B cell (primary cell): ENCODE measurements at regions not wholly inside any gene's neighbourhood (a gene's known extent, or its start where the extent isn't known, plus 50 kb on each side); places are given as distances from the start of the nearest gene placed in this dataset.

ENCODE experiments used
- ATAC-seq: fragments of 200-7000 bp; cut with Tn5 transposase; one replicate; pipeline ENCODE4 v1.10.0; 2021; ENCODE audit warnings: low read depth, mild to moderate bottlenecking, moderate number of reproducible peaks, moderate library complexity
- CTCF ChIA-PET: fragments of 350-600 bp; sonication (Branson Sonifier 250); formaldehyde crosslinking; loops from one replicate; lab custom pipeline; 2021; ENCODE audit warnings: antibody characterized with exemption, inconsistent platforms; lab: Charles Lee
- POLR2A ChIA-PET: fragments of 350-600 bp; sonication (Branson Sonifier 250); formaldehyde crosslinking; loops from one replicate; lab custom pipeline; 2021; ENCODE audit warnings: antibody characterized with exemption; lab: Charles Lee
- DNase-seq: peaks from one replicate; pipeline ENCODE4 v3.0.0; 2013
- H2AFZ ChIP-seq: 2 replicates; pipeline ENCODE4 v1.6.1; 2012; ENCODE audit warnings: mild to moderate bottlenecking, low read depth, low read length; ENCODE audit not compliant: insufficient read depth, poor library complexity, severe bottlenecking
- H3K27ac ChIP-seq, 2 donors: 1 replicate in 1 of 2; 2 replicates in 1 of 2; pipeline ENCODE4 v1.5.1; 2012 to 2013; ENCODE audit warnings: low read length in 2 of 2, mild to moderate bottlenecking in 2 of 2, moderate library complexity in 1 of 2
- H3K27me3 ChIP-seq, 4 experiments: fragments of 200-600 bp in 1 of 4; sonication (generic) in 1 of 4; replicated peaks in 1 of 4; 1 replicate in 2 of 4; 2 replicates in 2 of 4; pipeline versions ENCODE4 v1.6.1 to v1.7.0; 2013 to 2016; ENCODE audit warnings: low read length in 3 of 4, mild to moderate bottlenecking in 2 of 4, mixed read lengths in 1 of 4, moderate library complexity in 1 of 4; ENCODE audit not compliant: insufficient read depth in 4 of 4, control insufficient read depth in 3 of 4; ENCODE audit errors: control extremely low read depth in 1 of 4
- H3K36me3 ChIP-seq, 2 experiments: replicated peaks in 1 of 2; 1 replicate in 1 of 2; 2 replicates in 1 of 2; pipeline versions ENCODE4 v1.6.1 to v1.7.1; 2013; ENCODE audit warnings: low read length in 1 of 2; ENCODE audit not compliant: insufficient read depth in 2 of 2, control insufficient read depth in 1 of 2; ENCODE audit errors: control extremely low read depth in 1 of 2, extremely low read depth in 1 of 2
- H3K4me1 ChIP-seq, 2 donors: fragments of 200-600 bp in 1 of 2; sonication (generic) in 1 of 2; 1 replicate in 1 of 2; 2 replicates in 1 of 2; pipeline versions ENCODE4 v1.5.1 to v1.6.1; 2013 to 2017; ENCODE audit warnings: low read length in 2 of 2; ENCODE audit not compliant: control insufficient read depth in 2 of 2, insufficient read depth in 2 of 2
- H3K4me2 ChIP-seq: replicated peaks from 2 replicates; pipeline ENCODE3; 2012; ENCODE audit warnings: mild to moderate bottlenecking, low read depth, low read length; ENCODE audit not compliant: poor library complexity, severe bottlenecking
- H3K4me3 ChIP-seq, 5 experiments: fragments of 200-600 bp in 1 of 5; sonication (generic) in 1 of 5; 1 replicate in 3 of 5; 2 replicates in 2 of 5; pipeline versions ENCODE4 v1.5.1 to v1.7.0; 2011 to 2016; ENCODE audit warnings: low read length in 4 of 5, mild to moderate bottlenecking in 4 of 5, low read depth in 2 of 5, control low read depth in 1 of 5, moderate library complexity in 1 of 5; ENCODE audit not compliant: insufficient read depth in 1 of 5; ENCODE audit errors: control extremely low read depth in 1 of 5, extremely low read depth in 1 of 5
- H3K79me2 ChIP-seq: fragments of 200-600 bp; sonication (generic); one replicate; pipeline ENCODE4 v1.6.0; 2016; ENCODE audit warnings: low read length; ENCODE audit not compliant: control insufficient read depth, insufficient read depth
- H3K9ac ChIP-seq: fragments of 200-600 bp; sonication (generic); 2 replicates; pipeline ENCODE4 v1.6.1; 2017; ENCODE audit warnings: mild to moderate bottlenecking, low read length, moderate library complexity
- H3K9me3 ChIP-seq, 3 donors: one replicate each; pipeline versions ENCODE4 v1.6.1 to v1.7.1; 2013; ENCODE audit warnings: low read length in 2 of 3; ENCODE audit not compliant: control insufficient read depth in 2 of 3, insufficient read depth in 1 of 3; ENCODE audit errors: control extremely low read depth in 1 of 3
- H4K20me1 ChIP-seq: 2 replicates; pipeline ENCODE4 v1.6.0; 2012; ENCODE audit warnings: mild to moderate bottlenecking, low read length; ENCODE audit not compliant: insufficient read depth, control insufficient read depth, poor library complexity, severe bottlenecking
- H3K27ac Mint-ChIP-seq: one replicate; pipeline ENCODE4 v1.8.0; 2021; ENCODE audit warnings: mixed read lengths
- H3K27me3 Mint-ChIP-seq: one replicate; pipeline ENCODE4 v1.8.0; 2021; ENCODE audit warnings: mixed read lengths
- H3K4me1 Mint-ChIP-seq: one replicate; pipeline ENCODE4 v1.8.0; 2021; ENCODE audit warnings: mixed read lengths
- H3K4me3 Mint-ChIP-seq: one replicate; pipeline ENCODE4 v1.8.0; 2021; ENCODE audit warnings: mixed read lengths
- H3K9me3 Mint-ChIP-seq: one replicate; pipeline ENCODE4 v1.8.0; 2022; ENCODE audit warnings: mixed read lengths; ENCODE audit not compliant: insufficient read depth
- EZH2 ChIP-seq: IDR thresholded peaks from 2 replicates; pipeline ENCODE4 v1.6.1; 2012; ENCODE audit warnings: borderline replicate concordance, low read depth, mild to moderate bottlenecking, moderate library complexity, low read length; ENCODE audit not compliant: insufficient read depth, poor library complexity, severe bottlenecking
- WGBS: methylation state at CpG from one replicate; pipeline ENCODE4 v1.1.5; 2013; ENCODE audit warnings: missing lambda C conversion rate; ENCODE audit not compliant: insufficient coverage; 5-methylcytosine and 5-hydroxymethylcytosine counted together
- intact Hi-C: fragments of 100-400 bp; cut with micrococcal nuclease; formaldehyde crosslinking; loops from one replicate; pipeline ENCODE4 v1.10.0; 2022
- TF ChIP-seq, protein P1 (sequence below): fragments of 200-600 bp; IDR thresholded peaks from one replicate; pipeline ENCODE4 v1.8.0; 2022; ENCODE audit warnings: antibody characterized with exemption, mild to moderate bottlenecking

DNA sequence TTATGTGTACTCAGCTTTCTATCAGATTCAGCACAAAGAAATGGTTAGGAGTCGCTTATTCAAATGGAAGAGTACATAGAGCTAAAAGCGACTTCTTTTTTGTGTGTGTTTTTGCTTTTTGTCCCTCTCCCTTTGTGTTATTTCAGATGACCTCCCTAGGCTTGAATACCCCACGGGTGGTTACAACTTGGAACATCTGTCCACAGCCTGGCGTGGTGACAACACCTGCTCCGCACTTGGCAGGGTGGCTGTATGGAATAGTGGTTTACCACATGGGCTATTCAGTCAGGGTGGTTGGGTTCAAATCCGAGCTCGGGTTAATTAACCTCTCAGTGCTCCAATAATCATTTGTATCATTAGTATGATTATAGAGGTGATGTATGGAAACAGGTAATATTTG lies 151.6 kb upstream of the FREM2 start:
- CTCF ChIA-PET, result no interaction called here
- intact Hi-C loops, result no loop called here
- 100% methylated on average over 1 of the region's 7 CpGs for WGBS
- H3K36me3 ChIP-seq, result no peaks in the 10 kb centered on the region
- Mint-ChIP-seq H3K27ac (no peak overlapping the region), H3K4me1 (no peaks in the 10 kb centered on the region), H3K9me3 (no peaks in the 10 kb centered on the region), H3K27me3 (no peaks in the 10 kb centered on the region), H3K4me3 (no peak overlapping the region)
- POLR2A ChIA-PET, result no interaction called here
- TF ChIP-seq EZH2, result no peak
- TF ChIP-seq, protein P1, sequence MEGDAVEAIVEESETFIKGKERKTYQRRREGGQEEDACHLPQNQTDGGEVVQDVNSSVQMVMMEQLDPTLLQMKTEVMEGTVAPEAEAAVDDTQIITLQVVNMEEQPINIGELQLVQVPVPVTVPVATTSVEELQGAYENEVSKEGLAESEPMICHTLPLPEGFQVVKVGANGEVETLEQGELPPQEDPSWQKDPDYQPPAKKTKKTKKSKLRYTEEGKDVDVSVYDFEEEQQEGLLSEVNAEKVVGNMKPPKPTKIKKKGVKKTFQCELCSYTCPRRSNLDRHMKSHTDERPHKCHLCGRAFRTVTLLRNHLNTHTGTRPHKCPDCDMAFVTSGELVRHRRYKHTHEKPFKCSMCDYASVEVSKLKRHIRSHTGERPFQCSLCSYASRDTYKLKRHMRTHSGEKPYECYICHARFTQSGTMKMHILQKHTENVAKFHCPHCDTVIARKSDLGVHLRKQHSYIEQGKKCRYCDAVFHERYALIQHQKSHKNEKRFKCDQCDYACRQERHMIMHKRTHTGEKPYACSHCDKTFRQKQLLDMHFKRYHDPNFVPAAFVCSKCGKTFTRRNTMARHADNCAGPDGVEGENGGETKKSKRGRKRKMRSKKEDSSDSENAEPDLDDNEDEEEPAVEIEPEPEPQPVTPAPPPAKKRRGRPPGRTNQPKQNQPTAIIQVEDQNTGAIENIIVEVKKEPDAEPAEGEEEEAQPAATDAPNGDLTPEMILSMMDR, result no peak
- H3K4me2 ChIP-seq, result no peak overlapping the region
- no peak for ATAC-seq
- no peaks in the 10 kb centered on the region for H3K79me2 ChIP-seq
- no peak overlapping the region for H3K27ac ChIP-seq
- no peaks in the 10 kb centered on the region for H4K20me1 ChIP-seq
- no peak for DNase-seq
- H3K27me3 ChIP-seq, result no peaks in the 10 kb centered on the region
- no peak overlapping the region for H3K4me3 ChIP-seq
- H2AFZ ChIP-seq, result no peak overlapping the region
- no peak overlapping the region for H3K9ac ChIP-seq
- no peaks in the 10 kb centered on the region for H3K9me3 ChIP-seq
- H3K4me1 ChIP-seq, result no peaks in the 10 kb centered on the region

DNA sequence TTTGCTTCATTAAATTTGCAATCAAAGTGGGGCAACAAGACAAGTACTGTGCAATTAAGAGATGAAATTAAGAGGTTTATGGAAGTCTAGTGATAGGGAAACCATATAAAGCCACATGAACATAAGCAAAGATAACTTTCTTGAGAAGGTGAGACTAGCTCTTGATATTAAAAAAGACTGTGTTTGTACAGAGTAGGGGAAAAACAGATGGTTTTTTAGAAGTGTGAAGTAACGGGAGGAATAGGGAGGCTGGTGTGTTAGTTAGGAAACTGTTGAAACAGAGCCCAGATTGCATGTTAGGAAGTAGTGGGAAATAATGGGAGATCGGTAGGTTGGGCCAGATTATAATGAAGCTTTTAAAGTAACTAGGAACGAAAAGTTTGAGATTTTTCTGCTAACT lies 149.8 kb upstream of the FREM2 start:
- no peak overlapping the region for H3K4me2 ChIP-seq
- ATAC-seq (no peak), DNase-seq (no peak)
- TF ChIP-seq, protein P1, result no peak
- no peak for TF ChIP-seq EZH2
- no peak overlapping the region for H3K27ac ChIP-seq
- no peak overlapping the region for H3K9ac ChIP-seq
- no peaks in the 10 kb centered on the region for H3K4me1 ChIP-seq
- ChIA-PET POLR2A (no interaction called here), CTCF (no interaction called here)
- no peaks in the 10 kb centered on the region for H3K27me3 ChIP-seq
- H3K27me3 Mint-ChIP-seq, result no peaks in the 10 kb centered on the region
- H3K4me3 ChIP-seq, result no peak overlapping the region
- intact Hi-C loops, result no loop called here
- H3K9me3 Mint-ChIP-seq, result no peaks in the 10 kb centered on the region
- no peaks in the 10 kb centered on the region for H4K20me1 ChIP-seq
- no peak overlapping the region for H2AFZ ChIP-seq
- no peaks in the 10 kb centered on the region for H3K79me2 ChIP-seq
- no peak overlapping the region for H3K27ac Mint-ChIP-seq
- no peaks in the 10 kb centered on the region for H3K4me1 Mint-ChIP-seq
- H3K9me3 ChIP-seq, result no peaks in the 10 kb centered on the region
- 83% methylated on average over 2 of the region's 3 CpGs for WGBS
- H3K4me3 Mint-ChIP-seq, result no peak overlapping the region
- H3K36me3 ChIP-seq, result no peaks in the 10 kb centered on the region
